Colonic mucosa (tissue), 4 donors: ENCODE measurements at regions not wholly inside any gene's neighbourhood (a gene's known extent, or its start where the extent isn't known, plus 50 kb on each side); places are given as distances from the start of the nearest gene placed in this dataset.

ENCODE experiments used
- DNase-seq: peaks from one replicate; pipeline ENCODE4 v3.0.0-alpha.2; 2020
- H3K27ac ChIP-seq: fragments of 200-600 bp; one replicate; pipeline ENCODE4 v1.8.0; 2021
- H3K27me3 ChIP-seq: fragments of 200-600 bp; one replicate; pipeline ENCODE4 v1.8.0; 2021
- H3K36me3 ChIP-seq: fragments of 200-600 bp; one replicate; pipeline ENCODE4 v1.8.0; 2021
- H3K4me1 ChIP-seq: fragments of 200-600 bp; one replicate; pipeline ENCODE4 v1.8.0; 2021; ENCODE audit warnings: mild to moderate bottlenecking
- H3K4me3 ChIP-seq: fragments of 200-600 bp; one replicate; pipeline ENCODE4 v1.8.0; 2021
- H3K9ac ChIP-seq, 2 donors: one replicate each; pipeline ENCODE4 v1.7.0; 2013; ENCODE audit warnings: control low read depth in 2 of 2, low read depth in 2 of 2, low read length in 2 of 2
- H3K9me3 ChIP-seq: fragments of 200-600 bp; one replicate; pipeline ENCODE4 v1.8.0; 2021
- CTCF ChIP-seq: fragments of 200-600 bp; IDR thresholded peaks from one replicate; pipeline ENCODE4 v1.8.0; 2022; ENCODE audit warnings: antibody characterized with exemption, mild to moderate bottlenecking
- intact Hi-C: fragments of 100-400 bp; cut with DNase I; formaldehyde crosslinking; loops from one replicate; pipeline ENCODE4 v1.14.1; 2022
- donor health status: healthy.
- donor health status: DM: no; HTN: no; CAD: no.
- donor health status: DM: no; HTN: no; CAD: no.

GRCh38 chr1:68585351-68585750 lies 88.5 kb upstream of the DEPDC1 start:
- intact Hi-C loops, result no loop called here
- Histone ChIP-seq H3K4me3 (no peak overlapping the region), H3K27ac (no peak overlapping the region)

GRCh38 chr1:68586766-68587165 lies 89.9 kb upstream of the DEPDC1 start:
- H3K9ac ChIP-seq, result no peak overlapping the region
- H3K27me3 ChIP-seq, result no peaks in the 10 kb centered on the region
- no peaks in the 10 kb centered on the region for H3K36me3 ChIP-seq
- no peak for DNase-seq
- intact Hi-C loops, result no loop called here
- no peaks in the 10 kb centered on the region for H3K4me1 ChIP-seq
- H3K27ac ChIP-seq, result no peak overlapping the region
- no peaks in the 10 kb centered on the region for H3K9me3 ChIP-seq
- no peak for TF ChIP-seq CTCF
- no peak overlapping the region for H3K4me3 ChIP-seq

More at GRCh38 chr1:68585351-68585750, 88.5 kb upstream of the DEPDC1 start:
- H3K9ac ChIP-seq, result no peak overlapping the region
- no peaks in the 10 kb centered on the region for H3K4me1 ChIP-seq
- H3K9me3 ChIP-seq, result no peaks in the 10 kb centered on the region
- no peak for DNase-seq
- TF ChIP-seq CTCF, result no peak
- no peaks in the 10 kb centered on the region for H3K27me3 ChIP-seq
- H3K36me3 ChIP-seq, result no peaks in the 10 kb centered on the region

- H3K27ac ChIP-seq, result no peak overlapping the region
- H3K9ac ChIP-seq, result no peak overlapping the region
- H3K4me3 ChIP-seq, result no peak overlapping the region
- DNase-seq, result no peak
- TF ChIP-seq CTCF, result no peak
- no peaks in the 10 kb centered on the region for H3K36me3 ChIP-seq
- no peaks in the 10 kb centered on the region for H3K27me3 ChIP-seq
- no peaks in the 10 kb centered on the region for H3K4me1 ChIP-seq
- H3K9me3 ChIP-seq, result no peaks in the 10 kb centered on the region
- intact Hi-C loops, result no loop called here
Observed at GRCh38 chr1:68588304-68588703, 91.4 kb upstream of the DEPDC1 start.

- TF ChIP-seq CTCF, result no peak
- Histone ChIP-seq H3K9ac (no peak overlapping the region), H3K27me3 (no peaks in the 10 kb centered on the region), H3K4me3 (no peak overlapping the region), H3K4me1 (no peaks in the 10 kb centered on the region), H3K9me3 (no peaks in the 10 kb centered on the region), H3K36me3 (no peaks in the 10 kb centered on the region), H3K27ac (no peak overlapping the region)
- no peak for DNase-seq
- intact Hi-C loops, result loop anchor here (10.0 kb wide), 1 partner anchor 116 kb away; no protein-coding TSS in a partner anchor
Observed at GRCh38 chr1:68590473-68590872, 93.6 kb upstream of the DEPDC1 start.

- no peak overlapping the region for H3K4me3 ChIP-seq
- H3K27me3 ChIP-seq, result no peaks in the 10 kb centered on the region
- no peak for DNase-seq
- intact Hi-C loops, result loop anchor here (10.0 kb wide), 1 partner anchor 120 kb away; no protein-coding TSS in a partner anchor
- no peak overlapping the region for H3K9ac ChIP-seq
- TF ChIP-seq CTCF, result no peak
- H3K36me3 ChIP-seq, result no peaks in the 10 kb centered on the region
- no peak overlapping the region for H3K27ac ChIP-seq
- H3K9me3 ChIP-seq, result no peaks in the 10 kb centered on the region
- H3K4me1 ChIP-seq, result no peaks in the 10 kb centered on the region
Observed at GRCh38 chr1:68594851-68595250, 98.0 kb upstream of the DEPDC1 start.
